ENCODE measurements at regions not wholly inside any gene's neighbourhood (a gene's known extent, or its start where the extent isn't known, plus 50 kb on each side); places are given as distances from the start of the nearest gene placed in this dataset.

DNA sequence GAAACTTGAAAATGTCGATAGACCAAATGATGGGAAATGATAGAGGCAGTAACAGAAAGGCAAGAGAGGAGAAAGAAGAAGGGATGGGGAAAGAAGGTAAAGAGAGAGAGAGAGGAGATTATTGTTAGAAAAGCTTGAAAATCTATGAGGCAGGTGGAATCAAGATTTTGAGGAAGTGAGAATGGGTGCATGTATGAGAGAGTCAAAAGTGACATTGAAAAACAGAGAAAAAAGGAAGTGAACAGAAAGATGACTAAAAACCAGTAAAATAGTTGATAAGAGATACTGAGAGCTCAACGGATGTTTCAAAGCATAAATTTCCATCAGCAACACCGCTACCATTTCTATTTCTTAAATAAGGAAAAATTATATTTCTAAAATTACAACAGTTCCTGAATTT lies 327.4 kb upstream of the CWC22 start:
- TF ChIP-seq, protein P1, sequence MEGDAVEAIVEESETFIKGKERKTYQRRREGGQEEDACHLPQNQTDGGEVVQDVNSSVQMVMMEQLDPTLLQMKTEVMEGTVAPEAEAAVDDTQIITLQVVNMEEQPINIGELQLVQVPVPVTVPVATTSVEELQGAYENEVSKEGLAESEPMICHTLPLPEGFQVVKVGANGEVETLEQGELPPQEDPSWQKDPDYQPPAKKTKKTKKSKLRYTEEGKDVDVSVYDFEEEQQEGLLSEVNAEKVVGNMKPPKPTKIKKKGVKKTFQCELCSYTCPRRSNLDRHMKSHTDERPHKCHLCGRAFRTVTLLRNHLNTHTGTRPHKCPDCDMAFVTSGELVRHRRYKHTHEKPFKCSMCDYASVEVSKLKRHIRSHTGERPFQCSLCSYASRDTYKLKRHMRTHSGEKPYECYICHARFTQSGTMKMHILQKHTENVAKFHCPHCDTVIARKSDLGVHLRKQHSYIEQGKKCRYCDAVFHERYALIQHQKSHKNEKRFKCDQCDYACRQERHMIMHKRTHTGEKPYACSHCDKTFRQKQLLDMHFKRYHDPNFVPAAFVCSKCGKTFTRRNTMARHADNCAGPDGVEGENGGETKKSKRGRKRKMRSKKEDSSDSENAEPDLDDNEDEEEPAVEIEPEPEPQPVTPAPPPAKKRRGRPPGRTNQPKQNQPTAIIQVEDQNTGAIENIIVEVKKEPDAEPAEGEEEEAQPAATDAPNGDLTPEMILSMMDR (conservative IDR thresholded peaks at IDR 0.05; ENCODE audit: low read depth, low read length), result no peak
- no peak overlapping the region for H3K4me3 ChIP-seq (ENCODE audit: low read length)
- no peak for DNase-seq (ENCODE audit: low read depth)

DNA sequence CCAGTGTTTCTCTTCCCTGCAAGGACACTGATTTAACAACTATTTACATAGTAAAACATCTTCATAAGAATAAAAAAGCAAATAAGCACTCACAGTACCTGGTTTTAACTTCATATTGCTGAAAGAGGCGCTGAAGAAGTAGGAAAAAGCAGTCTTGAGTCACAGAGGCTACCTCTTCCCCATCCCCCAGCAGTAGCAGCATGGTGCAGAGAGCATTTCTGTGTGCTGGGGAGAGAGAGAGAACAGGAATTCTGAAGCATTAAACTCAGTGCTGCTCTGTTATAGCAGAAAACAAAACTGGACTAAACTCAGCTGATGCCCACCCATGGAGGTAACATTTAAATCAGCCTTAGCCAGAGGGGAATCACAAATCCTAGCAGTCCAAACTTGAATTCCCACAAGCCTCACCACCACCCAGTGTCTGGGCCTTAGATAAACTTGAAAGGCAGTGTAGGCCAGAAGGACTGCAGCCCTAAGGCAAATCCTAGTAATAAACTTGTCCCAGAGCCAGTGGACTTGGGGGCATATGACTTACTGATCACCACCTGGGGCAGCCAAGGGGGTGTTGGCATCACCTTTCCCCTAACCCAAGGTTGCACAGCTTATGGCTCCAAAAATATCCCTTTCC lies 321.8 kb upstream of the CWC22 start:
- TF ChIP-seq, protein P1 (conservative IDR thresholded peaks at IDR 0.05; ENCODE audit: low read depth, low read length), result no peak
- no peak overlapping the region for H3K4me3 ChIP-seq (ENCODE audit: low read length)
- no peak for DNase-seq (ENCODE audit: low read depth)

DNA sequence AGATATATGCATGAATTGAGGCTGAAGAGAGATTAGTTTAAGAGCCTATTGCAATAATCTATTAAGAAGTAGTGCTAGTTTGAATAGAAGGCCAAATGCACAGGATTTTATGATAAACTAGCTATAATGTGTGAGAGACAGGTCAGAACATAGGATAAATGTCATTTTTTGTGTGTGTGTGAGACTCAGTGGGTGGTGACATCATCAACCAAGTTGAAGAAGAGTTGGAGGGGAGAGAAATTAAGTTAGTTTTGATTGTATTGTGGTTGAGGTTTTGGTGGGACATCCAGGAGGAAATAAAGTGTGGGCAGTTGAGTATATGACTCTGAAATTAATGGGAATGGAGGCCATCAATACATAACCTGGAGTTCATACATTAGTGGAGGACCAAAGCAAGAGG lies 320.1 kb upstream of the CWC22 start:
- no peak overlapping the region for H3K4me3 ChIP-seq (ENCODE audit: low read length)
- TF ChIP-seq, protein P1 (conservative IDR thresholded peaks at IDR 0.05; ENCODE audit: low read depth, low read length), result no peak
- DNase-seq (ENCODE audit: low read depth), result no peak

DNA sequence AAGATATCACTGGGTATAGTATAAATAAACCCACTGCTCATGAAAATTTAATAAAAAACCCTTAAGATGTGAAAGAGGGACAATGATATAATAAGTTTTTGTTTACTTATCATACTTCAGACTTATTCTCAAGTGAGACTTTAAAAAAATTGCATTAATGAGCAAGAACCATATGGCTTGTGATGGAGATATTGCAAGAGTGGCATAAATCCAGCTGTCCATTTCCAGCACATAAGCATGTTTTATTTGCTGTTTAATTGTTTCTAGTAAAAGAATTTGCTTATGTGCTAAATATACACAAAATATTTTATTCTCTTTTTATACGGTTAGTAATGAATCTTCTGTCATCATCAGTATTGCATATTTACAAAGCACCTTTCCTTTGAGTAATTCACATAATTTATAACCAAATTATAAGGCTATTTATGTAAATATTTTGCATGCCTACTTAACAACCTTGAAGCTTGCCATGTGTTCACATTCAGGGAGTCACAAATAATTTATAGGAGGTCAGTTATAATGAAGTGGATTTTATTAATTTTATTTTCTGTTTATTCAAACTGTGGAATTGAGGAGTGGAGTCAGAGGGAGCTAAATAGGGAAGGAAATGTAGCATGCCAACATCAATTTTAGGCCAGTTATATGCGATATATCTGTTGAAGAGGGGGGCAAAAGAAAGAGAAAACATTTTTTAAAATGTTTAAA lies 318.5 kb upstream of the CWC22 start:
- no peak overlapping the region for H3K4me3 ChIP-seq (ENCODE audit: low read length)
- TF ChIP-seq, protein P1 (conservative IDR thresholded peaks at IDR 0.05; ENCODE audit: low read depth, low read length), result no peak
- no peak for DNase-seq (ENCODE audit: low read depth)

DNA sequence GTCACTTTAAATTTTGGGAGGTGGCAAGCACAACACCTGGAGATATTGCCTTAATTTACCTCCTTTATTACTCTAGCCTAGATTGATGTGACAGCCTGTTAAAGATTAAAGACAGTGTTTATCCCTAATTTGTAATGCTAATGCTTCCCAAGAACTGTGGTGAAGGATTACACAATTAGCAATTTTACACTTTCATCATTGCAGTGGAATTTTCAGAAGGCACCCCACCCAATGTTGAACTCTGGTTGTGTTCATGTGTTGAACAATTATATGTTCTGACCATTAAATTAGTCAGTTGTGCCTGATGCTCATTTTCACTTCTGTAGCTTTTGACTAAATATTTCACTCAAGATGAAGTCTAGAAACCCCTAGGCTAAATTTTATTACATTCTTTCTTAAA lies 317.1 kb upstream of the CWC22 start:
- no peak overlapping the region for H3K4me3 ChIP-seq (ENCODE audit: low read length)
- no peak for DNase-seq (ENCODE audit: low read depth)
- TF ChIP-seq, protein P1 (conservative IDR thresholded peaks at IDR 0.05; ENCODE audit: low read depth, low read length), result no peak

DNA sequence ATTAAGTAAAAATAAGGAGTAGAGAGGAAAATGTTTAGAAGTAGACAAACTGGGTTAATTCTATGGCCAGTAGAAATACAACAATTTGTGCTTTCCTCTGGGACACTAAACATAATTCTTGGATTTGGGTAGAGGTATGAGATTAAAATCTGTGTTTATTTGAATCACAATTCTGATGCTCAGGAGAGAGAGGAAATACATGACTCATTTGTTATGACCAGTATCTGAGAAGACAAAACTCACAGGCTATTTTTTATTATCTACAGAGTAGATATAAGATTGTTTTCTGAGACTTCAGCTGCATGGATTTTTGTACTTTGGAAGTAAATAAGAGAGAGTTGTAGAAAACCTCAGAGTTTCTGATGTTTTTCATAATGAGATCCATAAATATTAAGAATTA lies 315.7 kb upstream of the CWC22 start:
- no peak for DNase-seq (ENCODE audit: low read depth)
- no peak overlapping the region for H3K4me3 ChIP-seq (ENCODE audit: low read length)
- TF ChIP-seq, protein P1 (conservative IDR thresholded peaks at IDR 0.05; ENCODE audit: low read depth, low read length), result no peak

Measured in retinal pigment epithelial cell (primary cell).